PC-9 (cell line): ENCODE measurements at regions not wholly inside any gene's neighbourhood (a gene's known extent, or its start where the extent isn't known, plus 50 kb on each side); places are given as distances from the start of the nearest gene placed in this dataset.

Experiments used
- BruUV-seq: library from RNA; stranded (reverse); fragments of 400-500 nt; replicated peaks from 2 replicates; lab custom pipeline; 2021; lab: Mats Ljungman, UMichigan
- CTCF ChIA-PET: fragments of 300-600 bp; sonication (Branson Sonifier 250); formaldehyde crosslinking; loops from one replicate; lab custom pipeline; 2022; ENCODE audit warnings: antibody characterized with exemption; lab: Charles Lee
- POLR2A ChIA-PET: fragments of 300-600 bp; sonication (Branson Sonifier 250); formaldehyde crosslinking; loops from one replicate; lab custom pipeline; 2022; ENCODE audit warnings: antibody characterized with exemption; ENCODE audit not compliant: unreplicated experiment; lab: Charles Lee
- DNase-seq, 2 experiments: peaks; one replicate each; pipeline versions ENCODE4 v3.0.0 to v3.0.0-alpha.2; 2015 to 2022; ENCODE audit warnings: mixed read lengths in 1 of 2
- H2AFZ ChIP-seq: fragments of 200-600 bp; sonication (generic); 2 replicates; pipeline ENCODE4 v1.8.1; 2017; ENCODE audit warnings: antibody characterized with exemption
- H3F3A ChIP-seq: fragments of 200-600 bp; sonication (generic); 2 replicates; pipeline ENCODE4 v1.8.1; 2017; ENCODE audit warnings: antibody characterized with exemption, mild to moderate bottlenecking, low read depth; ENCODE audit not compliant: insufficient read depth
- H3K27ac ChIP-seq: fragments of 200-600 bp; sonication (generic); 2 replicates; pipeline ENCODE4 v1.6.1; 2016; ENCODE audit warnings: mixed run types
- H3K27me3 ChIP-seq: fragments of 200-600 bp; sonication (generic); 2 replicates; pipeline ENCODE4 v1.6.1; 2016; ENCODE audit warnings: low read depth, mixed run types; ENCODE audit not compliant: insufficient read depth
- H3K36me3 ChIP-seq: fragments of 200-600 bp; sonication (generic); 2 replicates; pipeline ENCODE4 v1.6.1; 2016; ENCODE audit warnings: low read depth, mixed run types
- H3K4me1 ChIP-seq: fragments of 200-600 bp; sonication (generic); replicated peaks from 2 replicates; pipeline ENCODE4 v1.6.1; 2016; ENCODE audit warnings: mixed run types; ENCODE audit not compliant: insufficient read depth
- H3K4me2 ChIP-seq: fragments of 200-600 bp; sonication (generic); 2 replicates; pipeline ENCODE4 v1.6.1; 2017; ENCODE audit warnings: mixed run types
- H3K4me3 ChIP-seq: fragments of 200-600 bp; sonication (generic); 2 replicates; pipeline ENCODE4 v1.6.1; 2016; ENCODE audit warnings: mixed run types
- H3K79me2 ChIP-seq: fragments of 200-600 bp; sonication (generic); 2 replicates; pipeline ENCODE4 v1.6.1; 2017; ENCODE audit warnings: low read depth, mixed run types
- H3K9me2 ChIP-seq: fragments of 200-600 bp; sonication (generic); 2 replicates; pipeline ENCODE4 v1.8.1; 2017; ENCODE audit warnings: mild to moderate bottlenecking; ENCODE audit not compliant: insufficient read depth
- H3K9me3 ChIP-seq: fragments of 200-600 bp; sonication (generic); 2 replicates; pipeline ENCODE4 v1.8.1; 2016; ENCODE audit warnings: low read depth; ENCODE audit not compliant: insufficient read depth
- H4K20me1 ChIP-seq: fragments of 200-600 bp; sonication (generic); 2 replicates; pipeline ENCODE4 v1.8.1; 2017; ENCODE audit not compliant: insufficient read depth
- EZH2 ChIP-seq: fragments of 200-600 bp; sonication (generic); IDR thresholded peaks from 2 replicates; pipeline ENCODE4 v1.8.0; 2017; ENCODE audit warnings: antibody characterized with exemption, low read depth
- intact Hi-C: fragments of 100-400 bp; cut with micrococcal nuclease; formaldehyde crosslinking; loops from one replicate; pipeline ENCODE4 v1.10.0; 2022; ENCODE audit not compliant: unreplicated experiment
- TF ChIP-seq, protein P1 (sequence below): fragments of 200-600 bp; sonication (generic); conservative IDR thresholded peaks from 2 replicates; pipeline ENCODE4 v1.6.1; 2017; ENCODE audit warnings: mixed run types, antibody characterized with exemption, mild to moderate bottlenecking, moderate library complexity

DNA sequence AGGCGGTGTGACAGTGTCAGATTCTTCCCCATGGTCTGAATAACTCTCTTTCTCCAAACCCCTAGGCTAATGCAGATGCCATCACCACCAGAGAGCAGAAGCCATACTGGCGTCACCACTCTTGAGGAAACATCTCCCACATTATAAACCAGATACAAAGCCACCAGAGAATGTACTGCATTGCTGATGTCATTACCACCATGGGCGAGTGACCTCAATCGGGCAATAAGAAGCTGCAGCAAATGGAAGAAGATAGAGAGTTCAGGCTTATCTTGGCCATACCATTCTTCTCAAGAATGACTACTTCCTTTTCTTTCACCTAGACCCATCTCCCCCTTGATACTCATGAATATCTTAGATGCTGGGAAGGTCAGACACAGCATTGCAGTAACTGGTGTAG lies 1157.2 kb downstream of the TMEM121 start:
- ChIA-PET CTCF (no interaction called here), POLR2A (no interaction called here)
- H3K79me2 ChIP-seq = no peaks in the 10 kb centered on the region
- no peaks in the 10 kb centered on the region for H3K9me2 ChIP-seq
- no peaks in the 10 kb centered on the region for H3K36me3 ChIP-seq
- no TSS peak for BruUV-seq
- no peaks in the 10 kb centered on the region for H3K27me3 ChIP-seq
- H3K27ac ChIP-seq = no peak overlapping the region
- intact Hi-C loops = no loop called here
- TF ChIP-seq, protein P1, sequence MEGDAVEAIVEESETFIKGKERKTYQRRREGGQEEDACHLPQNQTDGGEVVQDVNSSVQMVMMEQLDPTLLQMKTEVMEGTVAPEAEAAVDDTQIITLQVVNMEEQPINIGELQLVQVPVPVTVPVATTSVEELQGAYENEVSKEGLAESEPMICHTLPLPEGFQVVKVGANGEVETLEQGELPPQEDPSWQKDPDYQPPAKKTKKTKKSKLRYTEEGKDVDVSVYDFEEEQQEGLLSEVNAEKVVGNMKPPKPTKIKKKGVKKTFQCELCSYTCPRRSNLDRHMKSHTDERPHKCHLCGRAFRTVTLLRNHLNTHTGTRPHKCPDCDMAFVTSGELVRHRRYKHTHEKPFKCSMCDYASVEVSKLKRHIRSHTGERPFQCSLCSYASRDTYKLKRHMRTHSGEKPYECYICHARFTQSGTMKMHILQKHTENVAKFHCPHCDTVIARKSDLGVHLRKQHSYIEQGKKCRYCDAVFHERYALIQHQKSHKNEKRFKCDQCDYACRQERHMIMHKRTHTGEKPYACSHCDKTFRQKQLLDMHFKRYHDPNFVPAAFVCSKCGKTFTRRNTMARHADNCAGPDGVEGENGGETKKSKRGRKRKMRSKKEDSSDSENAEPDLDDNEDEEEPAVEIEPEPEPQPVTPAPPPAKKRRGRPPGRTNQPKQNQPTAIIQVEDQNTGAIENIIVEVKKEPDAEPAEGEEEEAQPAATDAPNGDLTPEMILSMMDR = no peak
- TF ChIP-seq EZH2 = no peak
- H3K4me3 ChIP-seq = no peak overlapping the region
- H4K20me1 ChIP-seq = no peaks in the 10 kb centered on the region
- DNase-seq = no peak
- H3K4me2 ChIP-seq = no peak overlapping the region
- no peaks in the 10 kb centered on the region for H3K9me3 ChIP-seq
- H3K4me1 ChIP-seq = no peaks in the 10 kb centered on the region
- H2AFZ ChIP-seq = no peak overlapping the region
- no peaks in the 10 kb centered on the region for H3F3A ChIP-seq

DNA sequence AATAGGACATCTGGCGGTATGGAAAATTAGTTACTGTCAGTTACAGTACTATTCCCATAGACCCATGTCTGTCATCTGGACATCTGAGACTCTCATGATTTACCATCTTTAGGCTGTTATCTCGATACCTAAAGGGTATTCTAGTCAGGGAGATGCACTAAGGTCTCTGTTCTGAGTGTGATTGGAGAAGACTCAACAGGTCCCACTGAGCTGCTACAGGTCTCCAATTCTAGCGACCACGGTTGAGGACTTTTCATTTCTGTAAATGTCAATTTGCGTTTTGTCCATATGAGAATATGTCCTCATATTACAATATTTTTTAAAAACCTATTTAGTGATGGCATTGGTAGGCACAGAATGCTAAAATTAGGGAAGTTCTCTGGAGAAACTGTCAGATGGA lies 1160.2 kb downstream of the TMEM121 start:
- TF ChIP-seq EZH2 = no peak
- TF ChIP-seq, protein P1 = no peak
- H4K20me1 ChIP-seq = no peaks in the 10 kb centered on the region
- H3K4me2 ChIP-seq = no peak overlapping the region
- H3K27me3 ChIP-seq = no peaks in the 10 kb centered on the region
- no peak overlapping the region for H3K27ac ChIP-seq
- H2AFZ ChIP-seq = no peak overlapping the region
- H3K4me1 ChIP-seq = no peaks in the 10 kb centered on the region
- DNase-seq = no peak
- H3K4me3 ChIP-seq = no peak overlapping the region
- H3F3A ChIP-seq = no peaks in the 10 kb centered on the region
- no peaks in the 10 kb centered on the region for H3K9me3 ChIP-seq
- CTCF ChIA-PET = no interaction called here
- H3K79me2 ChIP-seq = no peaks in the 10 kb centered on the region
- intact Hi-C loops = no loop called here
- no peaks in the 10 kb centered on the region for H3K36me3 ChIP-seq
- H3K9me2 ChIP-seq = no peaks in the 10 kb centered on the region
- no TSS peak for BruUV-seq
- POLR2A ChIA-PET = no interaction called here

DNA sequence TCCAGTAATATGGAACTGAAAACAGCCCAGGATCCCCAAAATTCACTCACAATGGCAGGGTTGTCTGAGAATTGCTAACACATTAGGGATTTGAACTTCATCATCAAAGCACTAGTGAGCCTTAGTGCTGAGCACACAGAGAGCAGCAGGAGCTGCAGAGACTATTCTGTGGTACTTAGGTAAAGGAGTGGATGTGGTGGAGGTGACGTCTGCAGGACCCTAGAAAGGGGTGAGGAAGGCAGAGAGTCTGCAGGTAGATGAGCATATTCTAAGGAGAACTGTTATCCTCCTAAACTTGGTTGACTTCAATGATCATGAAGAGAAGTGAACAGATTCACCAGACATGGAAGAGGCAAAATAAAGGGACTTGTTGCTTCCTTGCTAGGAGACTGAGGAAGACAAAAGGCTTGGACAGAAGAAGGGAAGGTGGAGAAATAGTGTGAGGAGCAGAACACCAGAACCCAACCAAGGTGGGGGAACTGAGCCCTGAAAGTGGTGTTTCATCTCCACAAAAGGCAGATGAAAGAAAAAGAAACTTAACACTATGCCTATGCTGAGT lies 1164.0 kb downstream of the TMEM121 start:
- no TSS peak for BruUV-seq
- TF ChIP-seq, protein P1 = no peak
- TF ChIP-seq EZH2 = no peak
- Histone ChIP-seq H4K20me1 (no peaks in the 10 kb centered on the region), H3K9me3 (no peaks in the 10 kb centered on the region), H3F3A (no peaks in the 10 kb centered on the region), H3K9me2 (no peaks in the 10 kb centered on the region), H3K36me3 (no peaks in the 10 kb centered on the region), H3K4me1 (no peaks in the 10 kb centered on the region), H2AFZ (no peak overlapping the region), H3K27me3 (no peaks in the 10 kb centered on the region), H3K4me2 (no peak overlapping the region), H3K4me3 (no peak overlapping the region), H3K79me2 (no peaks in the 10 kb centered on the region), H3K27ac (no peak overlapping the region)
- intact Hi-C loops = no loop called here
- CTCF ChIA-PET = no interaction called here
- POLR2A ChIA-PET = no interaction called here
- DNase-seq = no peak
